HG03571 (cell line): ENCODE measurements at regions not wholly inside any gene's neighbourhood (a gene's known extent, or its start where the extent isn't known, plus 50 kb on each side); places are given as distances from the start of the nearest gene placed in this dataset.

Experiments used
- ATAC-seq: cut with Tn5 transposase; IDR thresholded peaks from one replicate; pipeline ENCODE4 v1.9.1; 2021; ENCODE audit not compliant: unreplicated experiment

DNA sequence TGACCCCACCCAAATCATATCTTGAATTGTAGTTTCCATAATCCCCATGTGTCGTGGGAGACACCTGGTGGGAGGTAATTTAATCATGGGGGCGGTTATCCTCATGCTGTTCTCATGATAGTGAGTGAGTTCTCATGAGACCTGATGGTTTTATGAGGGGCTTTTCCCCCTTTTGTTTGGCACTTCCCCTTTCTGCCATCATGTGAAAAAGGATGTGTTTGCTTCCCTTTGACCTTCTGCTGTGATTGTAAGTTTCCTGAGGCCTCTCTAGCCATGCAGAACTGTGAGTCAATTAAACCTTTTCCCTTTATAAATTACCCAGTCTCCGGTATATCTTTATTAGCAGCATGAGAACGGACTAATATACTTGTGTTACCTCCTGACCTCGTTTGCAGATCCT, 156.6 kb upstream of the MTNR1B start:
- no peak for ATAC-seq

DNA sequence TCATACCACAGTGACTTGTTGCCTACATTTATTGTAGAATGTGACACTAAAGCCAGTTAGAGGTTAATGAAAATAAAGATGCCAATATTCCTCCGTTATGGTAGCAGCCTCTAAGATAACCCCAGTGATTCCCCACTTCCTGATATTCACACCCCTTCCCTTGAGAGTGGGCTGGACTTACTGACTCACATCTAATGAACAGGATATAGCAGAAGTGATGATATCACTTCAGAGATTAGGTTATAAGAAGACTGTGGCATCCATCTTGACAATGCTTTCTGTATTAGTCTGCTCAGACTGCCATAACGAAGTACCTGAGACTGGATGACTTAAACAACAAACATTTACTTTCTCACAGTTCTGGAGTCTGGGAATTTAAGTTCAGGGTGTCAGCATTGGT, 149.6 kb upstream of the MTNR1B start:
- ATAC-seq = no peak

DNA sequence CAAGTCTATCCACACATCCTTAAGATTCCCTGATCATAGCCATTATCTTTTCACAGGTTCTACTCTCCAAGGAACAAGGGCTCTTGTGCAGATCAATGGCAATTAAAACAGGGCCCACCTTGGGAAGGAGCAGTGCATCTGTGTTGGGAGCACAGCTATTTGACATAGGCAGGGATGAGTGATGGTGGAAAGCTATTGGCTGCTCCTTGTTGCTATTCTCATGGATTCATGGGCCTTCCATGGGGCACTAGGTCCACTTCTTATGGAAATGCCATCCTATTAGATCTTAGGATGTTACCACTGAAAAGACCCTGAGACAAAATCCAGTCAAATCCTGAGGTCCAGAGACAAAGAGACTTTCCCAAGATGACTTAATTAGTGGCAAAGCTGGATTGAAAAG, 148.6 kb upstream of the MTNR1B start:
- no peak for ATAC-seq

DNA sequence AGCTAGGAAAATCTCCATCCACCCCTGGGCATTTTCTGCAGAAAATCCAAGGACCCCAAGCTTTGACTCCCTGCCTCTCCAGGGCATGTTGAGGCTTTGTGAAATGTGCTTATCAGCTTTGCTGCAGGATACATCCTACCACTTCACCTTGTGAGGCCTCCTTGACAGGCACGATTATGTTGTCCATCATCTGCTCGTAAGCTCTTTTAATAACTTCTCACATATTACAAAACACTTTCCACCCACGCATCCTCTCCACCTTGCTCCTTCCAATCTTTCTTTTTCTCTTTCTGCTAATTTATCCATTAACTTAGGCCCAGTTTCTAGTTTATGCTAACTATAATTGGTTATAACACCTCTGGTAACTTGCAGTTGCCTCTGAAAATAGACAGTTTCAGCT, 147.0 kb upstream of the MTNR1B start:
- no peak for ATAC-seq

DNA sequence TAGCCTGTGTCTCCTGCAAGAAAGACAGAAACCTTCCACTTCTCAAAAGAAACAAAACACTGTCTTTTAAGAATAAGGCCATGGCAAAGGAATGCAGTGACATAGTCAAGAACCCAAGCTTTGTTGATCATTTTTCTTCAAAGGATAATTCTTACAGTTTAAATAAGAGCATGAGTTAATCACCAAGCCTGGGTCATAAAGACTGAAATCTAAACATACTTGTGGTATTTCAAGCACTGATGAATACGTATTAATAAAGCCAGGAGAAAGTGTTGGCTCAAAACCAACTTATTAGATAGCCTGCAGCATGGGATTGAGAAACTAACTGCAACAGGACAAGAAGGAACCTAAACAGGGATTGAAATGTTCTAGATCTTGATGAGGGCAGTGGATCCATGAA, 143.3 kb upstream of the MTNR1B start:
- no peak for ATAC-seq

DNA sequence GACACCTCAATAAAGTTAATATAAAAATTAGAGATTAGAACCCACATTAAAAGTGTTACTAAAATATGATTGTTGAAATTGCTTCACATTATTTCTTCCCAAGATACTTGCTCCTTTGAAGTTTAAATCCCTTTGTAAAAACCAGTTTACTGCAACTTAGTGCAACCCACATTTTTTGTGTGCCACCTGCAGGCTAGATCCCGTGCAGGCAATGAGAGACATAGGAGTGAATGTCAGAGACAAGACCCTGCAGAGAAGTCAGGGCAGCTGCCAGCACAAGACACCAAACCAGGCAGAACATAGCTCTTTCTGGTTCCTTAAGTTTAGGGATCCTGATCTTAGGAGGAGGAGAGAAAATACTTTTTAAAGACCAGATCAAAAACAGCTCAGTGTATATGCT, 142.8 kb upstream of the MTNR1B start:
- ATAC-seq = no peak

DNA sequence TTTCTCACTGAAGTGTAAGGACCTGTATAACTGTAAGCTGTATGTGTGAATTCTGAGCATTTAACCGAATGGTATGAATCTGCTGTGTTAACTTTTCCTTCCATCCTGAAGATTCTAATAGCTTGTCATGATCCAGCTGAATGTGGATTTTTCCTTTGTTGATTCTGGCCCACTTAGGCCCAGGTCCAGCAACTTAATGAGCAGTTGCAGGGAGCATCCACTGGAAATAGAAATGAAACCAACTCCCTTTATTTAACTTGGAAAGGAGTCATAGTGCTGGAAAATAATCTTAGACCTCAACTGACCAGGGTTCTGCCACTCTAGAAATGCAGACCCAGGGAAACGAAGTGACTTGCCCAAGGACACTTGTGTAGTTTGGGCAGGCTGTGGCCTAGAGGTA, 142.3 kb upstream of the MTNR1B start:
- no peak for ATAC-seq

DNA sequence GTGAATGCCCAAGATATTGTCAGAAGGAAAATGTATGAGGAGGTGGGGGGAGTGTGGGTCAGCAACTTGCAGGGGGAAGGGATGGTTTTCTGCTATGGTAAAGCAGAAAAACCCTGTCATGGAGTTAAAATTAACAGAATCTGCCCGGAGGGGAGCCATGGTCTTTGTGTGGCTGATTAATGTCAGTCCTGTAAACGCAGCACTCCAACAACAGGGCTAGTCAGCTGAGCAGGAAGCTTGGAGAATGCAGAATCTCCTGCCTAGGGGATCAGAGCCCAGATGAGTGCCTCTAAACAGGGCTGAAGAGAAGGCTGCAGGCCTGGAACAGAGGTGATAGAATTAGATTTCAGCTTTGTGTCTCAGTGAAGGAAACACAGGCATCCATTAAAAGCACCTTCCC, 140.9 kb upstream of the MTNR1B start:
- ATAC-seq = no peak

DNA sequence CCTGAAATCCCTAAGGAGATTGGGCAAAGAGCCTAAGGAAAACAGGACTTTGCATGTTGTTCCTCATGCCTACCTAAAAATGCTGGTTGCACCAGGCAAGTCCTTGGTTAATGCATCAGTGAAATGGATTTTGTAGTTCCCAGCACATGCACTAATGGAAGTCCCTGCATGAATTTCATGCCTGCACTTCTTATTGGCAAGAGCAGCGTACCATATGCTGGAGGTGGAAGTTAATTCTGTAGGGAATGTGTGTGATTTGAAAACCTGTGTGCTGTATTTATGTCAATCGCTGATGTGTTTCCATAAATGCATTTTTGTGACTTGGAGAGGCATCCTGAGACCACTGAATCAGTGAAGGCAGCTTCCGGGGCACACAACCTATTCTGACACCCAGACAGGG, 140.3 kb upstream of the MTNR1B start:
- ATAC-seq = no peak

DNA sequence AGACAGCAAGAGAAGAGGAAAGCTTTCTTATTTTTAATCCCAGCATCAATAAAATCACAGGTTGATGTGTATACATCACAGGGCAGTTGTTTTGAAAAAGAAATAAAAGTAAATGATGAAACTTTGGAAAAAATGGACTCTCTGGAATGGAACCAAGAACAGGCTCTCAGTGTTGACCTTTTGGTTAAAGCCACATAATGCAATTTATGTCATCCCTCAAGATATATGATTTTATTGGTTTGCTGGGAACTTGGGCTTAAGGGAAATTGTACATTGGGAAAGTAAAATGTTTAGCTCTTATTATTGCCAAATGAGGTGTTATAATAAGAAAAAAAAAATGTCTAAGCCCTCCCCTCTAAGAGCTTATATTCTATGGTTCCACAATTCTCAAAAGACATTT, 139.8 kb upstream of the MTNR1B start:
- no peak for ATAC-seq

DNA sequence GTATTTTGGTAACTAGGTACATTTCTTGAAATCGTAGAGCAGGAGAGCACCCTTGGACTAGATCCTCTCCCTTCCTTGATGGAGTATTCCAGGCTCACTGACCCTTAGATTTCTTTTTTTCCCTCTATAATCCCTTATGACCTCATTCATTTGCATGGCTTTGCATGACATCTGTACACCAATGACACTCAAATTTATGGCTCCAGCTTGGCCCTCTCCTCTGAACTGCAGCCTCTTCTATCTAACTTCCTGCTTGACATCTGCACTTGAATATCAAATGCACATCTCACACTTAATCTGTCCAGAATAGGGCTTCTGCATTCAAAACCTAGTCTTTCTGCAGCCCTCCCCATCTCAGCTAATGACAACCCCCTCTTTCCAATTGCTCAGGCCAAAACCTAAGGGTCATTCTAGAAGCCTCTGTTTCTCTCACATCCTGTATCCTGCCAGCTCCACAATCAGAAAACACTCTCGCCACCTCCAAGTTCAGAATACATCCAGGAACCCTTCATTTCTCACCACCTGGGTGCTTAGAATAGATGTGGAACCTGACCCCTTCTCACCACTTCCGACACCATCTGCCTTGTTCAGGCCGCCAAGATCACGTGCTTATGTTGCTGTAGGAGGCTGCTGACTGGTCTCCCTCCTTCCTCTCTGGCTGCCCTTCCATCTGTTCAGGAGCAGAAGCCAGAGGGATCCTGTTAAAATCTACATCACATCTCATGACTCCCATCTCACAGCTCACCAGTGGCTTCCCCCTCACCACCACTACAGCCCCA, 138.9 kb upstream of the MTNR1B start:
- no peak for ATAC-seq

DNA sequence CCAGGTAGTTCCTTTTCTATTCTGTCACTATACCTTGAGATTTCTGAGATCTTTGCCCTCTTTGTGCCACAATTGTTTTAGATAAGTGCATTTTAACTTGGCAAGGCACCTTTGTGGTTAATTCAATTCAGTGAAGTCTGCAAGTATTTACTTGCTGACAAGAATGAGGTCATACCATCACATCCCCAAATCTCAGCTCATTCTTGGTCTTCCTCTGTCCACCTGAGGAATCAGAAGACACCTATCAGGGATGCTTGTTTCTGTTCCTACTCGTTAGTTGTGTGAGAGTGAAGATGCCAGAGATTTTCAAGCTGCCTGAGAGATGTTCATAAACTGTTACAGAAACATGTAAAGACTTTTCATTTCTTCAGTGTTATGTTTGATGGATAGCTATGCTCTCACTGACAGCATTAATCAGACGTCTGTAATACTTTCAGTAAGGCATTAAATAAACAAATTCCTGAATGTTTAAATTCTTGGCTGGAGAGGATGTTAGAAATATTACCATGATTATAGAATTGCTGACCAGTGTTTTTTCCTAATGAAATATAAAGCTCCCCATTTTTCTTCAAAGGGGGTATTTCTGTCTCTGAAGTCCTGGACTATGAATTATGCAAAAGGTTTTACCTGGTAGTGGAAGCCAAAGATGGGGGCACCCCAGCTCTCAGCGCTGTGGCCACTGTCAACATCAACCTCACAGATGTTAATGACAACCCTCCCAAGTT, 135.0 kb upstream of the MTNR1B start:
- no peak for ATAC-seq

DNA sequence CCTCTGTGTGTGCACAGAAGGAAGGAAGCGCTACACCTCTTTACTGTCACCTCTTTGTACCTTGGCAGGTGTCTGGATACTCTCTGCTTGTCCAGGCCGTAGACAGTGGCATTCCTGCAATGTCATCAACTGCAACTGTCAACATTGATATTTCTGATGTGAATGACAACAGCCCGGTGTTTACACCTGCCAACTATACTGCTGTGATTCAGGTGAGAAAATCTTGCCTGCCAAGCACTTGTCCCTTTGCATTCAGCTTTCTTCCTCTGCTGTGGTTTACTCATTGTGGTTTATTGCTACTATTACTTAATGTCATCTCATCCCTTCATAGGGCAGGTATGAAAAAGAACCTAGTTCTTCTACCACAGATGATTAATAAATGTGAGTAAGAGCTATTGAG, 131.9 kb upstream of the MTNR1B start:
- no peak for ATAC-seq

DNA sequence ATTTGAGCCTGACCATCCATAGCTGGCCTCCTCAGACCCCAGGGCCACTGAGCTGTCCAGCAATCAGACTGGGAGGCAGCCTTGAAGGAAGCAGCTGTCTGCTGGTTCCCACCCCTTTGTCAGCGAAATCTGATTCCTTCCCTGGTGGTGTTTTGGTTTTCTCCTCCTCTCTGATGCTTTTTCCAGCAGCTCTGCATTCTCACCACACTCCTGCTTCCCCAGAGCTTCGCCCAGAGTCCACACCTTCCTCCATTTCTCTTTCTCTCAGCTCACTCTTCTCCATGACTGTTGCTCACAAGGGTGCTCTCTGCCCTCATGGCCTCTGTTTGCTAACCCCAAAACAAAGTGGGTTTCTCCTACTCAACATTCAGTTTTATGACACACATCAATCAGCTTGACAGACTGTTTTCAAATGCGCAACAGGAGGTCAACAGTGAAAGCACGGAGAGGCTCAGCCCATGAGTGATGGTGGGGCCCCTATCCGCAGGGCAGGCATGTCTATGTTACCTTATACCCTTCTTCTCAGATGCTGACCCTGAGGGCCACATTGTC, 130.6 kb upstream of the MTNR1B start:
- ATAC-seq = no peak

DNA sequence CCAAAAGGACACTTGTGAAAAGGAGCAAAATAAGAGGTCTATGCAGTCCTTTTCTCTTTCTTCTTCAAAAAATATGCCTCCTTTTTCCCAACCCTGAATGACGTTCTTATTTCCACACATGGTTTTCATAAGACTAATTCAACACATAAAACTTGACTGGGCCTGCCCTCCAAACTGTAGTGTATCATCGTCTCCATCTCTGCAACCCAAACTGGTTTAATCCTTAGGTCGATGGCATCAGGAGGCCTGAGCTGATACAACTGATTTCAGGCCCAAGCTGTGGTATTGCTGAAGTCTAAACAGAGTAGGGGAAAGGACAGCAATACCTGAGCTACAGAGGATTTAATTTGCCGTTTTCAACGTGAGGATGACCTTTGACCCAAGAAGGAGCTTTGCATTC, 130.0 kb upstream of the MTNR1B start:
- no peak for ATAC-seq

DNA sequence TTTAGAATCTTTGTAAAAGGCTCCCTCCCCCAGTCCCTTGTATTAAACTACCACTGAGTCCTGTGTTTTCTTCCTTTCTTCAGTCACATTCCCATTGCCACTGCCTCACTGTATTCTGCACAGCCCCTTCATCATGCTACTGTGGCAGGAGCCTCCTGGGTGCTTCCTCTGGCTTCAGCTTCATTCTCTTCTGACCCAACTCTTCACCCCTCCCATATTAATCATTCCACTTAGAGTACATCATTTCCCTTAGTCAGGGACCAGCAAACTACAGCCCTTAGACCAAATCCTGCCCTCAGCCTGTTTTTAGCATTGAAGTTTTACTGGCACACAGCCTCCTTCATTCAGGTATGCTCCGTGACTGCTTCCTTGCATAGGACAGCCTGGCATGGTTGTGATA, 127.7 kb upstream of the MTNR1B start:
- no peak for ATAC-seq

DNA sequence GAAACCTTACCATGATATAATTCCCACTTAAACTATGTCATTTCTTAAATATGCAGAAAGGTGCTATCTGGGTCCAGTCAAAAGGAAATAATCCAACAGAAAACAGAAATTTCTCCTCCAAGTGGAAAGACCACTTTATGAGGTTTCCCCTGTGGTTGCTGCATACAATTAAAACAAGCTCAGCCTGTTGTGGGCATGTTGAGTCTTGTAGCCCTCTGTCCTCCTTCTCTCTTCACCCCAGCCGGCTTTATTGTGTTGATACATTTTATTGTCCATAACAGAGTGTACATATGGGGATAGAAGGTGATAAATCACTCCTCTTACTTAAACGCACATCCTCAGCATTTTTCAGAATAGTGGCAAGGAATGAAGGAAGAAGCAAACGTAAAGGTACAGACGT, 126.0 kb upstream of the MTNR1B start:
- no peak for ATAC-seq

DNA sequence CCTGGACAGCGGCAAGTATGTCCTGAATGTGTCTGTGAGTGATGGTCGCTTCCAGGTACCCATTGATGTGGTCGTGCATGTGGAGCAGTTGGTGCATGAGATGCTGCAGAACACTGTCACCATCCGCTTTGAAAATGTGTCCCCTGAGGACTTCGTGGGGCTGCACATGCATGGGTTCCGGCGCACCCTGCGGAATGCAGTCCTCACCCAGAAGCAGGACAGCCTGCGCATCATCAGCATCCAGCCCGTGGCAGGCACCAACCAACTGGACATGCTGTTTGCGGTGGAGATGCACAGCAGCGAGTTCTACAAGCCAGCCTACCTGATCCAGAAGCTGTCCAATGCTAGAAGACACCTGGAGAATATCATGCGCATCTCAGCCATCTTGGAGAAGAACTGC, 125.3 kb upstream of the MTNR1B start:
- ATAC-seq = no peak

DNA sequence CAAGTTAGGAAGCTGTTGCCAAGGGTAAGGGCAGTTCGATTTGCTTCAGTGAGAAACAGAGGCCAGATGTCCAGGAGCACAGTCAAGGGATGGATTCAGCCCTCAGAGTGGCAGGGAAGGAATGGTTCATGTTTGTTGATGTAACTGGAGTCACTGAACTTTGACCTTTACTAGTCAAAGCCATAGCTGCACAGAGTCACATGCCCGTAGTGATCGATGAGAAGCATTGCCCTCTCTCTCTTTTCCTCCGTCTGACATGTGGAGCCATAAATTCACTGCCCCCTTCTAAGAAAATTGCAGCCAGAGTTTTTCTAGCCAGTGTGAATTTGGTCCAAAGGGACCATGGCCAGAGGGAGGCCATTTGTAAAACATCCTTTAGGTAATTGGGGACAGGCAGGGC, 124.1 kb upstream of the MTNR1B start:
- no peak for ATAC-seq

DNA sequence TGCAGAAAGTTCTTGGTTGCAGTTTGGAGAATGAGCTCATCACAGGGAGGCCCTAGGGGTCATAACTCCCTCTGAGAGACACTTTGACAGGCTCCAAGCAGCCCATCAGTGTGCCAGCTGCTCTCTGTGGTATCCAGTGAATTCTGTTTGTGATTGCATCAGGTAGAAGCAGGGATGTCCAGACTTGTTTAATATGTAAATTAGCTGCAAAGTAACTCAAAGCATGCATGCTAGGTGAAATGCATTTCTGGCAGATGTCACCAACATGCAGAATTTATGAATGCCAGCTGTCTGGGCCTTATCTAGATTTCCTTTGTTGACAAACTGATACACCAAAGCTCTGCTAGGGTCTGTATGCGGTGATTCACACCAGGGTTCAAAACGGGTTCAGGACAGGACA, 123.6 kb upstream of the MTNR1B start:
- ATAC-seq = no peak

DNA sequence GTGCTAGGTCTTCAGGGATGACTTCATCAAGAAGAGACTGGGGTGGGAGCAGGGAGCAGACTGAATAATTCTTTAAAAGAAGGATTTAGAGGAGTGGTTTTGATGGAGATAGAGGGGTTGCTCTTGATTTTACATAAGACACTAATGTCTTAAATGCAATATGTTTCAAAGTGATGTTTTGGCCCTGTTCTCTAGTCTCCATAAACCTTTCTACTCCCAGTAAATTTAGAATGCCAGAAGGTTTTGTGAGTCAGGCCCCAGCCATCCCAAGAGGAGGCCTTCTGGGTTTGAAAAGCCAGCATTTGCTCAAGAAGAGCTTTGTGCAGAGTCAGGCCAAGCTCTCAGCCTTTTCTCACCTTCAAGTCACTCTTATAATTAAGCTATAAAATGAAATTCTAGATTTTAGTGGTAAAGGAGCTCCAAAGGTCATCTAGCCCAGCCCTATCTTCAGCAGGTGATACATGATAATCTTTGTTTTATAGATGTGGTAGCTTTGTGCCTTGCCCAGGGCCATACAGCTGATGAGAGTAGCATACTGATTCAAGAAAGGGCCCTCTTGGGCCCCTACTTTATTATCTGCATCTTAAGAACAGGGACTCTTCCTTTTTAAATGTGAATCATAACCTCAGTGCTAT, 122.8 kb upstream of the MTNR1B start:
- ATAC-seq = no peak

DNA sequence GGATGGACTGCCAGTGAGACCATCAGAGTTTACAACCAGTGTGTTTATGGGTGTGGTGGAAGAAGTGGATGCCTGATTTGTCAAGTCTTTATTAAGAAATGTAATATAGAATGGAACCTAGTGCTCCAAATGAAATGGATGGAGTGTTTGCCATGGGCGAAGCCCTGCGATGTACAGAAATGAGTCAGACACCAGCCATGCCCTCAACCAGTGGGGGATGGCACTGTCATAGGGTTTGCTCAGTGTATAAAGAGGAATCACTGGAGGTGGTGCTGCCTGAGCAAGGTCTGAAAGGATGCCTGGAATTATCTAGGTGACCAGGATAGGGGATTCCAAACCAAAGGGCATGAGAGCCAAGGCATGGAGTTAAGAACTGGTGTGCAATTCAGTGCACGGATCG, 120.9 kb upstream of the MTNR1B start:
- ATAC-seq = no peak
